NOMO-1 (cell line): ENCODE measurements at regions not wholly inside any gene's neighbourhood (a gene's known extent, or its start where the extent isn't known, plus 50 kb on each side); places are given as distances from the start of the nearest gene placed in this dataset.

Experiments used
- DNase-seq, 2 experiments: peaks; one replicate each; lab custom pipeline; 2025; ENCODE audit not compliant: unreplicated experiment in 2 of 2; lab: John Stamatoyannopoulos, UW

GRCh38 chr2:78417355-78417754 is 608.1 kb upstream of the REG3G start:
- DNase-seq, result no peak

DNA sequence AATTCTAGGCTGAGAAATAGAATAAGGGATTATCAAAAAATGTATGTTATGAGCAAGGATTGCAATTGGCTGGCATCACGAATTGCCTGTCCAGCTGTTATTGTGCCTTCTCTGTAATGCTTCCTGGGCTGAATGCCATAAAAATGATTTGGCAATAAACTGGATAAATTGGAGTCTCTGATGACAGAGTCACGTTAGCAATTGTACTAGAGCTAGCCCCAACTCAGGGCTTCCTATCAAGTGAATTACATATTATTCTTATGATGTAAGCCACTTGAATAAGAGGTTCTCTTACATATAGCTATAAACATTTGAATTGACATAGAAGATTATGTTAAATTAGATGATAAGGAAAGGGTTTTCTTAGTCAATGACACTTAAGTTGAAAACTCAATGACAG is 607.5 kb upstream of the REG3G start:
- DNase-seq, result no peak

DNA sequence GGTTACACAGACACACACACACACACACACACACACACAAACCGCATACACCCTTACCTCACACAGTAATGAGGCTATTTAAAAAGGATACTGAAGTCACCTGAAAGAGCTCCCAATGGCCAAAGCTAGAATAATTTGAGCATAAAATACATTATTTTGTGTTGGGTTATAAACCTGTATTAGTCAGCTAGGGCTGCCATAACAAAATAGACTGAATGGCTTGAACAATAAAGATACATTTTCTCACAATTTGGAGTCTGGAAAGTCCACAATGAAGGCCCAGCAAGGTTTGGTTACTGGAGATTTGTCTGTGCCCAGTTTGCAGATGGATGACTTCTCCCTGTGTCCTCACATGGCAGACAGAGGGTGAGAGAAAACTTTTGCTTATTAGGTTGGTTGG is 605.4 kb upstream of the REG3G start:
- no peak for DNase-seq

GRCh38 chr2:78423631-78424030 is 601.9 kb upstream of the REG3G start:
- DNase-seq, result no peak

DNA sequence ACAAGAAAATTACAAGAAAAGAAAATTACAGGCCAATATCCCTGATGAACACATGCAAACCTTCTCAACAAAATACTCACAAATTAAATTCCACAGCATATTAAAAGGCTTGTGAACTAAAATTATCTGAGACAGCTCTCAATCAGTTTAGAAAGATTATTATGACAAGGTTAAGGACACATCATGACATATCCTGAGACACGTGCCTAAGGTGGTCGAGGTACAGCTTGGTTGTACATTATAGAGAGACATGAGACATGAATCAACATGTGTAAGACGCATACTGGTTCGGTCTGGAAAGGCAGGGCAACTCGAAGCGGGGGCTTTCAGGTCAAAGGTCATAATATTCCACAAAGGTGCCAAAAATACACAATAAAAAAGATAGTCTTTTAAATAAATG is 598.3 kb upstream of the REG3G start:
- no peak for DNase-seq

DNA sequence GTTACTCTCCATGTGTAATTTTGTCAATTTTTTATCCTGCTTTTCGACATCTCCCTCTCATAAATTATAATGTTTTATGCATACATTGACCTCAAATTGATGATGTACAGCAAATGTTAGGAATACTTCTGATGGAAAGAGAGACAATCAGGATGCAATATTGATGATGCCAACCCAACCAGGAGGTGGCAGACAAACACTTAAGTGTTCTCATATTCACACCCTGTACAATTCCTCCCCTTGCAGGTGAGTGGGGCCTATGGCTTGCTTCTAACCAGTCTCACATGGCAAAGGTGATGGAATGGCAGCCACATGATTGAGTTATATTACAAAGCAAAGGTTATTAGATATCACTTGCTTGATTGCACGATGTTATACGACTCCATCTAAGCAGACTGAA is 594.3 kb upstream of the REG3G start:
- DNase-seq, result no peak

DNA sequence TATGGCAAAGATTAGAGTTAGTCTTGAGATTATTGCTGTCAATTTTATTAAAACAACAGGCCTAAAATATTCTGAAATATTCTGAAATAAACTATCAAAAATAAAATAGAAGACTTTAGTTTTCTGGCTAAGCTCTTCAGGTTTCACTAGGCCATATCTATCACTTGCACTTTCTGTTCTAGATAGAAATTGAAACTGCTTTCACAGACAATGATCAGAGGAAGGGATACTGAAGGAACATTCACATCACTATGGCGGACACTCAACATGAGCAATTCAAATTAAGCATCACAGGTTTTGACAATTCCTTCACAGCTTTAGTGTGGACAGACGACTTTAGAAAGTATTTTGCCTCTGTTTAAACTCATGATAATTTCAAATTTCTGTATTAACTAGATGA is 586.4 kb upstream of the REG3G start:
- DNase-seq, result no peak

DNA sequence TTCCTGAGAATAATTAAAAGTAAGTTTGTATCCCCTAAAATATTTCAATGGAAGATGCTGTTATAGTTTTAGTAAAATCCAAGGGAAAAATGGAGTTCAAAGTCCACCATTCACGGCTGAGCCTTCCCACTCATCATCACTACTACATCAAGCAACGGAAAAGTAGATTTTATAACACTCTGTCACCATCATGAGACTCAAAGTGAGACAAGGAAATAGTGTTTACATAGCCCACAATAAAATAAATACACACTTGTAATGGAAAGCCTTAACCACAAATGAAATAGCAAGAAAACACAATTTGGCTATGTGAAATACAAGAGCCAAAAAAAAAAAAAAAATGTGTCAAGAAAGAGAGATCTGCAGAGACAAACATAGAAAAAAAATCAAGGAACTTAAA is 569.9 kb upstream of the REG3G start:
- DNase-seq, result no peak

DNA sequence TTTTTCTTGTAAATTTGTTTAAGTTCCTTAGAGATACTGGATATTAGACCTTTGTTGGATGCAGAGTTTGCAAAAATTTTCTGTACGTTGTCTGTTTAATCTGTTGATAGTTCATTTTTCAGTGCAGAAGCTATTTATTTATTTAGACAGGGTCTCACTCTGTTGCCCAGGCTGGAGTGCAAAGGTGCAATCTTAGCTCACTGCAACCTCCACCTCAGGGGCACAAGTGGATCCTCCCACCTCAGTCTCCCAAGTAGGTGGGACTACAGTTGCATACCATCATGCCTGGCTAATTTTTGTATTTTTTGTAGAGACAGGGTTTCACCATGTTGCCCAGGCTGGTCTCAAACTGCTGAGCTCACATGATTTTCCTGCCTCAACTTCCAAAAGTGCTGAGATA is 568.2 kb upstream of the REG3G start:
- no peak for DNase-seq

DNA sequence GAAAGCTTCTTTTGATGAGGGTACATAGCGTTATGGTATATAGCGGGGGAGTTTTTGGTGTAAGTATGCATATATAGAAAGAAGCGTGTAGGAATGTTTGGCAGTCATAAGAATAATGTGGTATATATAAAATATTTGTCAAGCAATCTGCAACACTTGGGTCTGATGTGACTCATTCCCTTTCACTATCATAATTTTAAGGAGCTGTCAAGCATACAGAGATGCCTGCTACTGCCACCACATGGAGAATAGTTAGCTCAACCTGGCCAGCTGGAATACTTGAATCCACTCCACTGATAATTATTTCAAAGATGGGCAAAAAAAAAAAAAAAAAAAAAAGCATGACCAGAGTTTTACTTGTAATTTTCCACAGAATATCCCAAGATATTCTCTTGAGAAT is 559.8 kb upstream of the REG3G start:
- no peak for DNase-seq

DNA sequence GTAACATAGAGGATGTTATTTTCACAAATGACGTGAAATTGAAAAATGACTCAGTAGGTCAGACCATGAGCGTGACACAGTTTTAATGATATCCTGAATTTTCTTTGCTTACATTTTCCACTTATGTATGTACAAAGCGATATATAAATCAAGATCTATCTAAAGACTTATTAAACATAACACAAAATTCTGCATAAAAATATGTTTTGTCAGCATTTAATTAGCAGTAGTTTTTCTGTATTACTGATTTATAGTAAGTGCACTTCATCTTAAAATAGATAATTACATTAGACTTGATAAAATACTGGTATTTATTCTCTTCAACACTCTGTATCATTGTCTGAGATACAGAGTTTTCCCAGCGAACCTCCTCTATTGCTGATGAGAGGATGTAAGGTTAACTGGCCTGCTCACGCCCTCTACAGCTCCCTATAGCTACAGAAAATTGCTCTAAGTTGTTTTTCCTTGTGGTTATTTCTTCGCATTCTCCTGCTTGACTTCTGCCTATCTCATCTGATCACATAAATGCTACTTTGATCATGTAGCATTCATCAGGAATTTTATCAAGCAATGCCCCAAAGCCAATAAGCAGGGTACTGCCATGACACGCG is 548.8 kb upstream of the REG3G start:
- no peak for DNase-seq

DNA sequence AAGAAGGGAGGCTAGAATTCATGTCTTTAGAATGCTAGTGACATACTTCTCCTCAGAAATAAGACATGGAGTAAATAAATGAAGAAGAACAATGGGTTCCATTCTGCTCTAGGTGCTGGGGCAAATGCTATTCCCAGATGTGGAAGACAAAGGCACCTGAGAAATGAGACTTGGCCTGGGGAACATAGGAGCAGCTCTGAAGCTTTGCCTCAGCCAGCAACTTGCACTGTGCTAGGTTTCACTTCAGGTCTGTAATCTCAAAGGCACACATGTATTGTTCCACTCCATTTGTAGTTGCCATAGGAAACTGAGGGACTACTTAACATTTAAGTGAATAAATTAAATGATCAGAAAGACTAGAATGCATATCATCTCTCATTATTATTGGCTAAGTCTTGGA is 538.9 kb upstream of the REG3G start:
- DNase-seq, result no peak

GRCh38 chr2:78498125-78498524 is 527.4 kb upstream of the REG3G start:
- DNase-seq, result no peak

DNA sequence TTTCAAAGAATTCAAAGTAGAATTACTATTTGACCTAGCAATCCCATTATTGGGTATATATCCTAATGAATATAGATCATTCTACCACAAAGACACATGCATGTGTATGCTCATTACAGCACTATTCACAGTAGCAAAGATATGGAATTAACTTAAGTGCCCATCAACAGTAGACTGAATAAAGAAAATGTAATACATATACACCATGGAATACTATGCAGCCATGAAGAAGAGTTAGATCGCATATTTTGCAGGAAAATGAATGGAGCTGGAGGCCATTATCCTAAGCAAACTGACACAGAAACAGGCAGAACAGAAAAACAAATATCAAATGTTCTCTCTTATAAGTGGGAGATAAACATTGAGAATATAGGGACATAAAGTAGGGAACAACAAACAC is 519.2 kb upstream of the REG3G start:
- no peak for DNase-seq

DNA sequence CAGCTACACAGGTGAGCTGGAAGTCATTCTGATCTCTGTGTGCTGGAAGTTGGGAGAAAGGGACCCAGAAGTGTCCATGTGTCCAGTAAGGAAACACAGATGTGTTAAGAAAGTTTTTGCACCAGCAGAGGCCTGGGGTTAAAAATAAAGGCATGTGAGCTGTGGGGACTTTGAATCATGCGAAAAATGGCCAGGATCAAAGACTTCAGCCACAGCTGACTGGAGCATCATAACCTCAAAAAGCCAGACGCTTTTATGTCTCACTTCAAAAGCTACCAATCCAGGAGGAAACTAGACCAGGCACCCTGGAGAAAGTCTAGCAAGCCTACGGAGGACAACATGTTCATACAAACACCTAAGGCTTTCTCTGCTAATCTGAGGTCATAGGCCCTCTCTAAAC is 503.6 kb upstream of the REG3G start:
- DNase-seq, result no peak

DNA sequence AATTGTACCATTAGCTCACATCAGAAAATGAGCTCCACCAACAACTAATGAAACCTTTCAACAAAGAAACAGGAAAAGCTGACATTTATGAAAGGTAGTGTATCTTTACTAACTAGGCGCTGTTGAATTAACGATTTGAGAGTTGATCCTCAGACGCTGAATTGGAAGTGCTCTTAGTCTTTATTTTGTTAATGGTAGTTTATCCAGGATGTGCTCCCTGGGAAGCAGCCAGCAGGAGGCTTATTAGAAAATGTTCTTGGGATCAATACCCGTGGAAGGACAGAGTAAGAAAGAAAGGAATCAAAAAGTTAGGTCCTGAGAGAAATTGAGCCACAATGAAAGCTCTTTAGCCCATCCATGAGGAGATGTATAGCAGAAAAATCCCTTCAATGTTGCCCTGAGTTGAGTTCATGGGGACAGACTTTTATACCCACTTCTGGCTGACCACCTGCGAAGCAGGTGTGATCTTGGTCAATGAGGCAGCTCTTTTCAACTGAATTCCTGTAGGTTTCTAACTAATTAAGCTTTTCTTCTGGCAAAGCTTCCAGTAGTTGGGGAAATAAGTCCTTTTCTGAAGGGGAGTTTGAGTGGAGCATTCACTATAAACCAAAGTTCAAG is 492.6 kb upstream of the REG3G start:
- no peak for DNase-seq

- DNase-seq, result no peak
Observed at GRCh38 chr2:78535395-78535794, 490.1 kb upstream of the REG3G start.

- DNase-seq, result no peak
Observed at GRCh38 chr2:78538322-78538721, 487.2 kb upstream of the REG3G start.

DNA sequence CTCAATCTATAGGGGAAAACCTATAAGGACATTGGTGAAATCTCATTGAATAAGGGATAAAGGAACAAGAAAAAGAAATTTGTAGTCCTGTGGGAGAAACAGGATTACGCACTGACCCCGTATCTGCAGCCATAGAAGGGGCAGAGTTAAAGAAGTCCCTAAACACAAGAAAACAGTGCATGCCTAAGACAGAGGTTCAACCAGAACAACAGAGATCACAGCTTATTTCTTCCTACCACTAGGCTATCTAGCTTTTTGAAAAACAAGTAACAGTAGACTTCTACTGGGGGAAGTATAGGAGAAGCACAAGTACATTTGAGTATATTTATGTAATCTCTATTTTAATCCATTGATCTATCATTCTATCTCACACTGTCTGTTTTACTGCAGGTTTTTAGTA is 485.2 kb upstream of the REG3G start:
- no peak for DNase-seq

- no peak for DNase-seq
Observed at GRCh38 chr2:78541088-78541450, 484.4 kb upstream of the REG3G start.

DNA sequence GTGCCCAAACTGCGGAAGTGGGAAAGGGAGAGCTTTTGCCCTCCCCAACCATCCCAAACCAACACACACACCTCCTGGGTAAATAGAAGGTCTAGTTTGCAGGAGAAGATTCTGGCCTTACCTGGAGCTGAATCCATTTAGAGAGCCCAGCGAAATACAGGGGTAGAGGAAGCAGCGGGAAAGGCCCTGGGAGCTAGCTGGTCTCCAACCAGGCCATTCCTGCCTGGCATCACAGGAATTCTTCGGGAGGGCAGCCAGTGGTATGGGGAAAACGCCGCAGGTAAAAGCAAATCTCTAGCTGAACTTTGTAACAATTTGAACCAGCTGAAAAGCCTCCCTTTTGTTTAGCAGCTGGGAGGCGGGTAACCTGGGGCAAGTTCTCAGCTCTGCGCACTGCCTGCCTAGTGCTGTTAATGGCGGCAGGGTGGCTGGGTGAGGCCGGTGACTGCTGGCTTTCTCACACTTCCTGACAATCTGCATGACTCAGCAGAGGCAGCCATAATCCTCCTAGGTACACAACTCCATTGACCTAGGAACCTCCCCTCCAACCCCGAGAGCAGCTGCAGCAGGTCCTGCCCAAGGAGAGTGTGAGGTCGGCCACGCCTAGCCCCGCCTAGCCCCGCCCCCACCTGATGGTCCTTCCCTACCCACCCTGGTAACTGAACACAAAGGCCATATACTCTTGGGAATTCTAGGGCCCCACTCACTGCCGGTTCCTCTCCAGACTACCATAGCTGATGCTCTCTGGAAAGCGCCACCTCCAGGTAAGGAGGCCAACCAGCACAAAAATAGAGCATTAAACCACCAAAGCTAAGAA is 483.8 kb upstream of the REG3G start:
- no peak for DNase-seq

DNA sequence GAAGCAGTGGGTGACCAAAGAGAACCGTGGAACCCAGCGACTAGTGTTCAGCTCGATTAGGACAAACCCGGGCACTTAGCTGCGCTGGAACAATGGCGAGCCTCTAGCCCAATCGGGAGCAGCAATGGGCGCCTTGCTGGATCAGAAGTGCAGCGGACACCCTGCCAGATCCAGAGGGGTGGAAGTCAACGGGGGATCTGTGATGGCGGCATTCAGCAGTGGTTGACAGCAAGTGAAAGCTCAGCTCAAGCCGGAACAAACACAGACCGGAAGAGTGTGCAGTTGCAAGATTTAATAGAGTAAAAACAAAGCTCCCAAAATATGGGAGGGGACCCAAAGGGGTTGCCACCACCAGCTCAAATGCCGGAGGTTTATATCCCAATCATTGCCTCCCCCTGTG is 478.7 kb upstream of the REG3G start:
- no peak for DNase-seq
